ENCODE measurements at regions not wholly inside any gene's neighbourhood (a gene's known extent, or its start where the extent isn't known, plus 50 kb on each side); places are given as distances from the start of the nearest gene placed in this dataset.

- no peaks in the 10 kb centered on the region for H3K36me3 ChIP-seq
- ATAC-seq (no peak), DNase-seq (no peak)
- H3K4me1 ChIP-seq: peaks cover 0 to 9% (median 0%) of the 10 kb centered on the region in 9 donors
- TF ChIP-seq CTCF (IDR thresholded peaks at IDR 0.05): no peak
- peaks cover 0 to 15% (median 0%) of the 10 kb centered on the region in 7 donors for H3K27me3 ChIP-seq
- H3K27ac ChIP-seq: no peak overlapping the region
- no peak overlapping the region for H3K4me3 ChIP-seq
- no peaks in the 10 kb centered on the region for H3K9me3 ChIP-seq
- intact Hi-C loops (cut with DNase I): no loop called here
Observed at GRCh38 chr21:41558842-41559241, 50.9 kb upstream of the TMPRSS2 start.

- Histone ChIP-seq H3K9me3 (no peaks in the 10 kb centered on the region), H3K36me3 (no peaks in the 10 kb centered on the region), H3K4me3 (no peak overlapping the region), H3K27ac (no peak overlapping the region), H3K4me1 (peaks cover 0 to 9% (median 0%) of the 10 kb centered on the region in 9 donors), H3K27me3 (peaks cover 0 to 13% (median 0%) of the 10 kb centered on the region in 7 donors)
- DNase-seq (no peak), ATAC-seq (no peak)
- 74 to 79% methylated on average over 6 of the region's 6 CpGs for WGBS, 2 donors
- no peak for TF ChIP-seq CTCF (IDR thresholded peaks at IDR 0.05)
- intact Hi-C loops (cut with DNase I): no loop called here
Observed at GRCh38 chr21:41557884-41558283, 49.9 kb upstream of the TMPRSS2 start.

Data from heart right ventricle (tissue), 16 donors.